GM23248 (cell line): ENCODE measurements at regions not wholly inside any gene's neighbourhood (a gene's known extent, or its start where the extent isn't known, plus 50 kb on each side); places are given as distances from the start of the nearest gene placed in this dataset.

Experiments used
- DNase-seq: peaks from one replicate; pipeline ENCODE4 v3.0.0-alpha.2; 2015
- H2AFZ ChIP-seq: fragments of 200-600 bp; sonication (generic); 2 replicates; pipeline ENCODE4 v1.6.1; 2016; ENCODE audit warnings: antibody characterized with exemption
- H3F3A ChIP-seq: fragments of 200-600 bp; sonication (generic); 2 replicates; pipeline ENCODE4 v1.6.1; 2016; ENCODE audit warnings: mild to moderate bottlenecking, antibody characterized with exemption, mixed run types; ENCODE audit not compliant: insufficient read depth
- H3K27ac ChIP-seq: fragments of 200-600 bp; sonication (generic); 2 replicates; pipeline ENCODE4 v1.5.1; 2016; ENCODE audit warnings: mild to moderate bottlenecking
- H3K27me3 ChIP-seq: fragments of 200-600 bp; sonication (generic); replicated peaks from 2 replicates; pipeline ENCODE4 v1.6.1; 2016; ENCODE audit warnings: mild to moderate bottlenecking; ENCODE audit not compliant: insufficient read depth
- H3K36me3 ChIP-seq: fragments of 200-600 bp; sonication (generic); 2 replicates; pipeline ENCODE4 v1.6.1; 2016; ENCODE audit warnings: low read depth, mild to moderate bottlenecking
- H3K4me1 ChIP-seq: fragments of 200-600 bp; sonication (generic); 2 replicates; pipeline ENCODE4 v1.6.1; 2016; ENCODE audit warnings: mild to moderate bottlenecking; ENCODE audit not compliant: insufficient read depth
- H3K4me2 ChIP-seq: fragments of 200-600 bp; sonication (generic); one replicate; pipeline ENCODE4 v1.6.1; 2016; ENCODE audit warnings: mild to moderate bottlenecking; ENCODE audit not compliant: unreplicated experiment
- H3K4me3 ChIP-seq: fragments of 200-600 bp; sonication (generic); 2 replicates; pipeline ENCODE4 v1.5.1; 2016; ENCODE audit warnings: mild to moderate bottlenecking
- H3K79me2 ChIP-seq: fragments of 200-600 bp; sonication (generic); 2 replicates; pipeline ENCODE4 v1.6.1; 2016; ENCODE audit warnings: mild to moderate bottlenecking; ENCODE audit not compliant: insufficient read depth
- H3K9ac ChIP-seq: fragments of 200-600 bp; sonication (generic); 2 replicates; pipeline ENCODE4 v1.6.1; 2016; ENCODE audit warnings: mild to moderate bottlenecking
- H3K9me2 ChIP-seq: fragments of 200-600 bp; sonication (generic); 2 replicates; pipeline ENCODE4 v1.6.1; 2016; ENCODE audit warnings: mixed run types, mild to moderate bottlenecking, moderate library complexity; ENCODE audit not compliant: insufficient read depth
- H3K9me3 ChIP-seq: fragments of 200-600 bp; sonication (generic); one replicate; pipeline ENCODE4 v1.6.1; 2017; ENCODE audit warnings: low read depth
- H4K20me1 ChIP-seq: fragments of 200-600 bp; sonication (generic); 2 replicates; pipeline ENCODE4 v1.6.0; 2016; ENCODE audit not compliant: insufficient read depth
- EZH2 ChIP-seq: fragments of 200-600 bp; sonication (generic); IDR thresholded peaks from 2 replicates; pipeline ENCODE4 v1.6.1; 2018; ENCODE audit warnings: antibody characterized with exemption, mild to moderate bottlenecking; ENCODE audit not compliant: insufficient read depth, poor library complexity, severe bottlenecking
- EZH2phosphoT487 ChIP-seq: fragments of 200-600 bp; sonication (generic); IDR thresholded peaks from 2 replicates; pipeline ENCODE4 v1.6.1; 2018; ENCODE audit warnings: antibody characterized with exemption, moderate library complexity, mild to moderate bottlenecking, low read depth; ENCODE audit not compliant: insufficient read depth
- WGBS, 2 experiments: methylation state at CpG; one replicate each; pipeline ENCODE4 v1.1.6; 2015 to 2017; ENCODE audit warnings: low lambda C conversion rate in 2 of 2, low coverage in 1 of 2; ENCODE audit errors: missing lambda C conversion rate in 2 of 2; 5-methylcytosine and 5-hydroxymethylcytosine counted together
- in situ Hi-C: fragments of 300-500 bp; cut with MboI; formaldehyde crosslinking; loops from 2 replicates; pipeline ENCODE4 v1.15.0; 2020

- TF ChIP-seq EZH2, result no peak
- TF ChIP-seq EZH2phosphoT487, result no peak
- no peaks in the 10 kb centered on the region for H3K4me1 ChIP-seq
- no peaks in the 10 kb centered on the region for H3K9me2 ChIP-seq
- in situ Hi-C loops, result no loop called here
- H3F3A ChIP-seq, result no peaks in the 10 kb centered on the region
- no peaks in the 10 kb centered on the region for H3K27me3 ChIP-seq
- H3K4me2 ChIP-seq, result no peak overlapping the region
- H2AFZ ChIP-seq, result no peak overlapping the region
- 21 to 25% methylated on average over 3 of the region's 3 CpGs for WGBS, 2 experiments
- H4K20me1 ChIP-seq, result no peaks in the 10 kb centered on the region
- no peaks in the 10 kb centered on the region for H3K79me2 ChIP-seq
- no peak overlapping the region for H3K9ac ChIP-seq
- peak; percentile 60 for DNase-seq
- H3K27ac ChIP-seq, result no peak overlapping the region
- H3K4me3 ChIP-seq, result no peak overlapping the region
- no peaks in the 10 kb centered on the region for H3K9me3 ChIP-seq
- H3K36me3 ChIP-seq, result no peaks in the 10 kb centered on the region
Measured at GRCh38 chr4:104728380-104729122, 233.9 kb upstream of the CXXC4 start.

- in situ Hi-C loops, result no loop called here
- no peak for DNase-seq
- no peak overlapping the region for H3K4me2 ChIP-seq
- H3K4me3 ChIP-seq, result no peak overlapping the region
- no peaks in the 10 kb centered on the region for H3K9me2 ChIP-seq
- H2AFZ ChIP-seq, result no peak overlapping the region
- no peaks in the 10 kb centered on the region for H3F3A ChIP-seq
- no peak overlapping the region for H3K9ac ChIP-seq
- no peaks in the 10 kb centered on the region for H4K20me1 ChIP-seq
- TF ChIP-seq EZH2phosphoT487, result no peak
- TF ChIP-seq EZH2, result no peak
- H3K36me3 ChIP-seq, result no peaks in the 10 kb centered on the region
- no peaks in the 10 kb centered on the region for H3K79me2 ChIP-seq
- H3K4me1 ChIP-seq, result no peaks in the 10 kb centered on the region
- no peak overlapping the region for H3K27ac ChIP-seq
- H3K27me3 ChIP-seq, result no peaks in the 10 kb centered on the region
- H3K9me3 ChIP-seq, result no peaks in the 10 kb centered on the region
Measured at GRCh38 chr4:104732766-104733165, 238.1 kb upstream of the CXXC4 start.

- H3K79me2 ChIP-seq, result no peaks in the 10 kb centered on the region
- H3K9me3 ChIP-seq, result no peaks in the 10 kb centered on the region
- no peak overlapping the region for H3K9ac ChIP-seq
- no peak for DNase-seq
- no peaks in the 10 kb centered on the region for H3K36me3 ChIP-seq
- no peak for TF ChIP-seq EZH2
- no peak for TF ChIP-seq EZH2phosphoT487
- WGBS, 2 experiments, result 22 to 34% methylated on average over 2 of the region's 2 CpGs
- H4K20me1 ChIP-seq, result no peaks in the 10 kb centered on the region
- H3K9me2 ChIP-seq, result no peaks in the 10 kb centered on the region
- no peak overlapping the region for H3K27ac ChIP-seq
- no peaks in the 10 kb centered on the region for H3K4me1 ChIP-seq
- H3K4me3 ChIP-seq, result no peak overlapping the region
- H3K4me2 ChIP-seq, result no peak overlapping the region
- H3F3A ChIP-seq, result no peaks in the 10 kb centered on the region
- H3K27me3 ChIP-seq, result no peaks in the 10 kb centered on the region
- in situ Hi-C loops, result no loop called here
- no peak overlapping the region for H2AFZ ChIP-seq
Measured at GRCh38 chr4:104735174-104735573, 240.5 kb upstream of the CXXC4 start.

GRCh38 chr4:104740161-104740560, 245.5 kb upstream of the CXXC4 start:
- no peaks in the 10 kb centered on the region for H4K20me1 ChIP-seq
- H3K9me2 ChIP-seq, result no peaks in the 10 kb centered on the region
- DNase-seq, result no peak
- no peak for TF ChIP-seq EZH2
- TF ChIP-seq EZH2phosphoT487, result no peak
- H3K4me2 ChIP-seq, result no peak overlapping the region
- no peaks in the 10 kb centered on the region for H3K4me1 ChIP-seq
- no peaks in the 10 kb centered on the region for H3K79me2 ChIP-seq
- no peaks in the 10 kb centered on the region for H3K27me3 ChIP-seq
- 5 to 6% methylated on average over 3 of the region's 3 CpGs for WGBS, 2 experiments
- H3K9me3 ChIP-seq, result no peaks in the 10 kb centered on the region
- no peaks in the 10 kb centered on the region for H3K36me3 ChIP-seq
- H3F3A ChIP-seq, result no peaks in the 10 kb centered on the region
- H2AFZ ChIP-seq, result no peak overlapping the region
- no peak overlapping the region for H3K4me3 ChIP-seq
- in situ Hi-C loops, result no loop called here
- H3K27ac ChIP-seq, result no peak overlapping the region
- no peak overlapping the region for H3K9ac ChIP-seq
